ENCODE measurements at regions not wholly inside any gene's neighbourhood (a gene's known extent, or its start where the extent isn't known, plus 50 kb on each side); places are given as distances from the start of the nearest gene placed in this dataset.

GRCh38 chrX:138858438-138858837 is 146.9 kb upstream of the FGF13 start:
- peaks cover 4% of the 10 kb centered on the region for H3K4me1 ChIP-seq (ENCODE audit: insufficient read depth, poor library complexity, severe bottlenecking)
- no peak overlapping the region for H3K4me3 ChIP-seq (ENCODE audit: severe bottlenecking)
- no peaks in the 10 kb centered on the region for H3K36me3 ChIP-seq (ENCODE audit: low read depth)
- DNase-seq (ENCODE audit: low spot score) (no peak), ATAC-seq (ENCODE audit: low read depth) (peak; percentile 84)
- no peak overlapping the region for H3K27ac ChIP-seq (ENCODE audit: poor library complexity, severe bottlenecking)
- TF ChIP-seq, protein P1, sequence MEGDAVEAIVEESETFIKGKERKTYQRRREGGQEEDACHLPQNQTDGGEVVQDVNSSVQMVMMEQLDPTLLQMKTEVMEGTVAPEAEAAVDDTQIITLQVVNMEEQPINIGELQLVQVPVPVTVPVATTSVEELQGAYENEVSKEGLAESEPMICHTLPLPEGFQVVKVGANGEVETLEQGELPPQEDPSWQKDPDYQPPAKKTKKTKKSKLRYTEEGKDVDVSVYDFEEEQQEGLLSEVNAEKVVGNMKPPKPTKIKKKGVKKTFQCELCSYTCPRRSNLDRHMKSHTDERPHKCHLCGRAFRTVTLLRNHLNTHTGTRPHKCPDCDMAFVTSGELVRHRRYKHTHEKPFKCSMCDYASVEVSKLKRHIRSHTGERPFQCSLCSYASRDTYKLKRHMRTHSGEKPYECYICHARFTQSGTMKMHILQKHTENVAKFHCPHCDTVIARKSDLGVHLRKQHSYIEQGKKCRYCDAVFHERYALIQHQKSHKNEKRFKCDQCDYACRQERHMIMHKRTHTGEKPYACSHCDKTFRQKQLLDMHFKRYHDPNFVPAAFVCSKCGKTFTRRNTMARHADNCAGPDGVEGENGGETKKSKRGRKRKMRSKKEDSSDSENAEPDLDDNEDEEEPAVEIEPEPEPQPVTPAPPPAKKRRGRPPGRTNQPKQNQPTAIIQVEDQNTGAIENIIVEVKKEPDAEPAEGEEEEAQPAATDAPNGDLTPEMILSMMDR (IDR thresholded peaks at IDR 0.05; ENCODE audit: poor library complexity, severe bottlenecking): no peak
- no peaks in the 10 kb centered on the region for H3K9me3 ChIP-seq (ENCODE audit: severe bottlenecking)
- H3K27me3 ChIP-seq (ENCODE audit: insufficient read depth, poor library complexity, severe bottlenecking): no peaks in the 10 kb centered on the region

- H3K4me3 ChIP-seq (ENCODE audit: severe bottlenecking): no peak overlapping the region
- H3K27ac ChIP-seq (ENCODE audit: poor library complexity, severe bottlenecking): no peak overlapping the region
- ATAC-seq (ENCODE audit: low read depth) (no peak), DNase-seq (ENCODE audit: low spot score) (no peak)
- no peaks in the 10 kb centered on the region for H3K27me3 ChIP-seq (ENCODE audit: insufficient read depth, poor library complexity, severe bottlenecking)
- no peaks in the 10 kb centered on the region for H3K9me3 ChIP-seq (ENCODE audit: severe bottlenecking)
- H3K4me1 ChIP-seq (ENCODE audit: insufficient read depth, poor library complexity, severe bottlenecking): peaks cover 4% of the 10 kb centered on the region
- no peaks in the 10 kb centered on the region for H3K36me3 ChIP-seq (ENCODE audit: low read depth)
- TF ChIP-seq, protein P1 (IDR thresholded peaks at IDR 0.05; ENCODE audit: poor library complexity, severe bottlenecking): no peak
Observed at GRCh38 chrX:138856881-138857604, 145.5 kb upstream of the FGF13 start.

- TF ChIP-seq, protein P1 (IDR thresholded peaks at IDR 0.05; ENCODE audit: poor library complexity, severe bottlenecking): no peak
- H3K9me3 ChIP-seq (ENCODE audit: severe bottlenecking): no peaks in the 10 kb centered on the region
- H3K36me3 ChIP-seq (ENCODE audit: low read depth): no peaks in the 10 kb centered on the region
- ATAC-seq (ENCODE audit: low read depth) (no peak), DNase-seq (ENCODE audit: low spot score) (no peak)
- H3K4me1 ChIP-seq (ENCODE audit: insufficient read depth, poor library complexity, severe bottlenecking): peaks cover 4% of the 10 kb centered on the region
- H3K4me3 ChIP-seq (ENCODE audit: severe bottlenecking): no peak overlapping the region
- H3K27me3 ChIP-seq (ENCODE audit: insufficient read depth, poor library complexity, severe bottlenecking): no peaks in the 10 kb centered on the region
- H3K27ac ChIP-seq (ENCODE audit: poor library complexity, severe bottlenecking): no peak overlapping the region
Observed at GRCh38 chrX:138853936-138854335, 142.4 kb upstream of the FGF13 start.

GRCh38 chrX:138849521-138849920 is 138.0 kb upstream of the FGF13 start:
- no peak overlapping the region for H3K4me3 ChIP-seq (ENCODE audit: severe bottlenecking)
- TF ChIP-seq, protein P1 (IDR thresholded peaks at IDR 0.05; ENCODE audit: poor library complexity, severe bottlenecking): no peak
- no peaks in the 10 kb centered on the region for H3K36me3 ChIP-seq (ENCODE audit: low read depth)
- DNase-seq (ENCODE audit: low spot score) (no peak), ATAC-seq (ENCODE audit: low read depth) (no peak)
- no peaks in the 10 kb centered on the region for H3K9me3 ChIP-seq (ENCODE audit: severe bottlenecking)
- H3K27ac ChIP-seq (ENCODE audit: poor library complexity, severe bottlenecking): no peak overlapping the region
- H3K4me1 ChIP-seq (ENCODE audit: insufficient read depth, poor library complexity, severe bottlenecking): no peaks in the 10 kb centered on the region
- no peaks in the 10 kb centered on the region for H3K27me3 ChIP-seq (ENCODE audit: insufficient read depth, poor library complexity, severe bottlenecking)

DNA sequence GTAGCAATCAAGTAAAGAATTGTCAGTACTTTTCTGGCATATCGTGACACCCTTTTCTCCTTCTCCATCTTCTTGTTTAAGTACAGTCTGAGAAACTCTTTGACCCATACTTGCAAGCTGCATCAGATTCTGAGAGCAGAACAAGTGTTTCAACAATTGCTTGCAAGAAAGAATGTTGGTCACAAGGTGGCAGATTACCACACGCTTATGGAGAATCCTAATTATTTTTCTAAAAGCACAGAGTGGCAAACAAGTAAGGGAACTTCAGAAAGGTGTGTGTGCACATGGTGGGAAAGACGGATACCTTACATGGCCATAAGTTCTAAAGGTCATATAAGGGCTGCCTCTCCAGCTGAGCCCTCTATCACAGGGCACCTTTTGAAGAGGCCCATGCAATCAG is 136.4 kb upstream of the FGF13 start:
- DNase-seq (ENCODE audit: low spot score): no peak
- H3K9me3 ChIP-seq (ENCODE audit: severe bottlenecking): no peaks in the 10 kb centered on the region
- TF ChIP-seq, protein P1 (IDR thresholded peaks at IDR 0.05; ENCODE audit: poor library complexity, severe bottlenecking): peak; percentile 30

More for the DNA sequence above, 136.4 kb upstream of the FGF13 start:
- Histone ChIP-seq H3K27me3 (ENCODE audit: insufficient read depth, poor library complexity, severe bottlenecking) (no peaks in the 10 kb centered on the region), H3K27ac (ENCODE audit: poor library complexity, severe bottlenecking) (no peak overlapping the region), H3K36me3 (ENCODE audit: low read depth) (no peaks in the 10 kb centered on the region), H3K4me3 (ENCODE audit: severe bottlenecking) (no peak overlapping the region), H3K4me1 (ENCODE audit: insufficient read depth, poor library complexity, severe bottlenecking) (no peaks in the 10 kb centered on the region)
- no peak for ATAC-seq (ENCODE audit: low read depth)

Data from RWPE2 (cell line).